GM23338 (cell line): ENCODE measurements at regions not wholly inside any gene's neighbourhood (a gene's known extent, or its start where the extent isn't known, plus 50 kb on each side); places are given as distances from the start of the nearest gene placed in this dataset.

Experiments
- ATAC-seq: fragments of 200-7000 bp; cut with Tn5 transposase; 3 replicates; pipeline ENCODE4 v1.9.1; 2020
- DNase-seq: peaks from one replicate; pipeline ENCODE4 v3.0.0-alpha.2; 2015; ENCODE audit warnings: low spot score
- H2AFZ ChIP-seq: fragments of 200-600 bp; sonication (generic); 2 replicates; pipeline ENCODE4 v1.8.0; 2016; ENCODE audit warnings: antibody characterized with exemption, mild to moderate bottlenecking, moderate library complexity
- H3F3A ChIP-seq: fragments of 200-600 bp; sonication (generic); replicated peaks from 2 replicates; pipeline ENCODE4 v1.8.0; 2017; ENCODE audit warnings: antibody characterized with exemption, mixed run types, low read depth
- H3K27ac ChIP-seq: fragments of 200-600 bp; sonication (generic); 2 replicates; pipeline ENCODE4 v1.6.1; 2016; ENCODE audit warnings: low read depth
- H3K27me3 ChIP-seq: fragments of 200-600 bp; sonication (generic); 2 replicates; pipeline ENCODE4 v1.8.0; 2016; ENCODE audit warnings: mild to moderate bottlenecking, mixed run types, moderate library complexity; ENCODE audit not compliant: insufficient read depth
- H3K36me3 ChIP-seq: fragments of 200-600 bp; sonication (generic); 2 replicates; pipeline ENCODE4 v1.8.0; 2016; ENCODE audit warnings: mild to moderate bottlenecking; ENCODE audit not compliant: insufficient read depth
- H3K4me1 ChIP-seq: fragments of 200-600 bp; sonication (generic); 2 replicates; pipeline ENCODE4 v1.8.0; 2016; ENCODE audit warnings: mild to moderate bottlenecking, moderate library complexity; ENCODE audit not compliant: insufficient read depth
- H3K4me2 ChIP-seq: fragments of 200-600 bp; sonication (generic); 2 replicates; pipeline ENCODE4 v1.7.1; 2017; ENCODE audit warnings: mixed run types
- H3K4me3 ChIP-seq: fragments of 200-600 bp; sonication (generic); 2 replicates; pipeline ENCODE4 v1.6.1; 2016; ENCODE audit warnings: mixed run types
- H3K79me2 ChIP-seq: fragments of 200-600 bp; sonication (generic); replicated peaks from 2 replicates; pipeline ENCODE4 v1.8.0; 2017; ENCODE audit warnings: mild to moderate bottlenecking; ENCODE audit not compliant: insufficient read depth
- H3K9me2 ChIP-seq: fragments of 200-600 bp; sonication (generic); 2 replicates; pipeline ENCODE4 v1.8.0; 2017; ENCODE audit not compliant: insufficient read depth
- H4K20me1 ChIP-seq: fragments of 200-600 bp; sonication (generic); replicated peaks from 2 replicates; pipeline ENCODE4 v1.8.0; 2017; ENCODE audit warnings: mild to moderate bottlenecking; ENCODE audit not compliant: insufficient read depth
- H3K27ac Mint-ChIP-seq: 2 replicates; pipeline ENCODE4 v1.8.0; 2020; ENCODE audit warnings: inconsistent platforms, mild to moderate bottlenecking, moderate library complexity, mixed read lengths
- H3K27me3 Mint-ChIP-seq: 3 replicates; pipeline ENCODE4 v1.8.0; 2022; ENCODE audit warnings: low read depth, mild to moderate bottlenecking, moderate library complexity, mixed read lengths, inconsistent platforms; ENCODE audit not compliant: insufficient read depth, poor library complexity
- H3K36me3 Mint-ChIP-seq: 3 replicates; pipeline ENCODE4 v1.8.0; 2021; ENCODE audit warnings: low read depth, mild to moderate bottlenecking, inconsistent platforms, moderate library complexity, mixed read lengths
- H3K4me1 Mint-ChIP-seq: 3 replicates; pipeline ENCODE4 v1.8.0; 2020; ENCODE audit warnings: mild to moderate bottlenecking, inconsistent platforms, mixed read lengths
- H3K4me3 Mint-ChIP-seq: 3 replicates; pipeline ENCODE4 v1.8.0; 2021; ENCODE audit warnings: moderate library complexity, mild to moderate bottlenecking, inconsistent platforms, mixed read lengths
- H3K9me3 Mint-ChIP-seq: 3 replicates; pipeline ENCODE4 v1.8.0; 2020; ENCODE audit warnings: moderate library complexity, mild to moderate bottlenecking, inconsistent platforms, mixed read lengths
- CREB1 ChIP-seq: fragments of 250-450 bp; sonication (Bioruptor Pico); IDR thresholded peaks from 2 replicates; pipeline ENCODE4 v1.5.0; 2020; ENCODE audit warnings: low read depth, mild to moderate bottlenecking, moderate library complexity
- EZH2 ChIP-seq: fragments of 200-600 bp; sonication (generic); IDR thresholded peaks from one replicate; pipeline ENCODE4 v1.8.0; 2017; ENCODE audit warnings: antibody characterized with exemption, mild to moderate bottlenecking, low read depth; ENCODE audit not compliant: unreplicated experiment
- EZH2phosphoT487 ChIP-seq: fragments of 200-600 bp; sonication (generic); IDR thresholded peaks from one replicate; pipeline ENCODE4 v1.8.1; 2018; ENCODE audit warnings: antibody characterized with exemption; ENCODE audit not compliant: unreplicated experiment
- JUNB ChIP-seq: IDR thresholded peaks from one replicate; pipeline ENCODE4 v1.6.1; 2016; ENCODE audit warnings: antibody characterized with exemption; ENCODE audit not compliant: unreplicated experiment
- NANOG ChIP-seq: IDR thresholded peaks from 2 replicates; pipeline ENCODE4 v1.6.1; 2016; ENCODE audit warnings: antibody characterized with exemption, borderline replicate concordance
- STAT1 ChIP-seq: IDR thresholded peaks from one replicate; pipeline ENCODE4 v1.6.1; 2016; ENCODE audit warnings: antibody characterized with exemption; ENCODE audit not compliant: unreplicated experiment
- ZNF331 ChIP-seq: fragments of 250-450 bp; sonication (Bioruptor Pico); IDR thresholded peaks from 2 replicates; pipeline ENCODE4 v1.5.0; 2020; ENCODE audit warnings: low read depth, mild to moderate bottlenecking, moderate library complexity
- TF ChIP-seq, protein P1 (sequence below): fragments of 250-450 bp; sonication (Bioruptor Pico); IDR thresholded peaks from 2 replicates; pipeline ENCODE4 v1.5.0; 2020; ENCODE audit warnings: mild to moderate bottlenecking, moderate library complexity
- TF ChIP-seq, protein P2 (sequence below), 2 experiments: fragments of 200-600 bp in 1 of 2; sonication (generic) in 1 of 2; conservative IDR thresholded peaks; 2 replicates each; pipeline versions ENCODE4 v1.5.1 to v1.6.1; 2016 to 2017; ENCODE audit warnings: antibody characterized with exemption in 2 of 2, low read depth in 2 of 2, mild to moderate bottlenecking in 2 of 2, moderate library complexity in 1 of 2

DNA sequence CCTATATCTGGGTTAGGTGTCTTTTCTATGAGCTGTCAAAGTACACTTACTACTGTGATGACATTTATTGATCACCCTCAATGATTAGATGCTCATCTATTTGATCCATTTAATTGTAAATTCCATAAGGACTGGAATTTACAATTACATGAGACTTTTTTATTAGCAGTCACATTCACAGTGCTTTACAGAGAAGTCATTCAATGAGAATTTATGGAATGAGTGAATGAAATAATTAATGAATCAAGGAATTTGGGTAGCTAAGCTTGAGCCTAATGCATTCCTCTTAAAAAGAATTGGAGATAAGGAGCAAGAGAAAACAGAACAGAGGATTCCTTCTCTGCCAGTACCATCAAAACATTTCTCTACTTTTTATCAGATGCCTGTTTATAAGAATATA lies 1437.5 kb upstream of the CDH8 start:
- Histone ChIP-seq H3K27ac (no peak overlapping the region), H4K20me1 (no peaks in the 10 kb centered on the region), H3K4me3 (no peak overlapping the region), H3F3A (no peaks in the 10 kb centered on the region), H3K9me2 (no peaks in the 10 kb centered on the region), H3K79me2 (no peaks in the 10 kb centered on the region), H3K4me1 (no peaks in the 10 kb centered on the region), H3K36me3 (no peaks in the 10 kb centered on the region), H2AFZ (no peak overlapping the region), H3K27me3 (no peaks in the 10 kb centered on the region), H3K4me2 (no peak overlapping the region)
- TF ChIP-seq JUNB (no peak), ZNF331 (CRISPR knock-in tag) (no peak), EZH2phosphoT487 (no peak), NANOG (no peak), EZH2 (no peak), CREB1 (no peak), STAT1 (no peak)
- TF ChIP-seq, protein P1, sequence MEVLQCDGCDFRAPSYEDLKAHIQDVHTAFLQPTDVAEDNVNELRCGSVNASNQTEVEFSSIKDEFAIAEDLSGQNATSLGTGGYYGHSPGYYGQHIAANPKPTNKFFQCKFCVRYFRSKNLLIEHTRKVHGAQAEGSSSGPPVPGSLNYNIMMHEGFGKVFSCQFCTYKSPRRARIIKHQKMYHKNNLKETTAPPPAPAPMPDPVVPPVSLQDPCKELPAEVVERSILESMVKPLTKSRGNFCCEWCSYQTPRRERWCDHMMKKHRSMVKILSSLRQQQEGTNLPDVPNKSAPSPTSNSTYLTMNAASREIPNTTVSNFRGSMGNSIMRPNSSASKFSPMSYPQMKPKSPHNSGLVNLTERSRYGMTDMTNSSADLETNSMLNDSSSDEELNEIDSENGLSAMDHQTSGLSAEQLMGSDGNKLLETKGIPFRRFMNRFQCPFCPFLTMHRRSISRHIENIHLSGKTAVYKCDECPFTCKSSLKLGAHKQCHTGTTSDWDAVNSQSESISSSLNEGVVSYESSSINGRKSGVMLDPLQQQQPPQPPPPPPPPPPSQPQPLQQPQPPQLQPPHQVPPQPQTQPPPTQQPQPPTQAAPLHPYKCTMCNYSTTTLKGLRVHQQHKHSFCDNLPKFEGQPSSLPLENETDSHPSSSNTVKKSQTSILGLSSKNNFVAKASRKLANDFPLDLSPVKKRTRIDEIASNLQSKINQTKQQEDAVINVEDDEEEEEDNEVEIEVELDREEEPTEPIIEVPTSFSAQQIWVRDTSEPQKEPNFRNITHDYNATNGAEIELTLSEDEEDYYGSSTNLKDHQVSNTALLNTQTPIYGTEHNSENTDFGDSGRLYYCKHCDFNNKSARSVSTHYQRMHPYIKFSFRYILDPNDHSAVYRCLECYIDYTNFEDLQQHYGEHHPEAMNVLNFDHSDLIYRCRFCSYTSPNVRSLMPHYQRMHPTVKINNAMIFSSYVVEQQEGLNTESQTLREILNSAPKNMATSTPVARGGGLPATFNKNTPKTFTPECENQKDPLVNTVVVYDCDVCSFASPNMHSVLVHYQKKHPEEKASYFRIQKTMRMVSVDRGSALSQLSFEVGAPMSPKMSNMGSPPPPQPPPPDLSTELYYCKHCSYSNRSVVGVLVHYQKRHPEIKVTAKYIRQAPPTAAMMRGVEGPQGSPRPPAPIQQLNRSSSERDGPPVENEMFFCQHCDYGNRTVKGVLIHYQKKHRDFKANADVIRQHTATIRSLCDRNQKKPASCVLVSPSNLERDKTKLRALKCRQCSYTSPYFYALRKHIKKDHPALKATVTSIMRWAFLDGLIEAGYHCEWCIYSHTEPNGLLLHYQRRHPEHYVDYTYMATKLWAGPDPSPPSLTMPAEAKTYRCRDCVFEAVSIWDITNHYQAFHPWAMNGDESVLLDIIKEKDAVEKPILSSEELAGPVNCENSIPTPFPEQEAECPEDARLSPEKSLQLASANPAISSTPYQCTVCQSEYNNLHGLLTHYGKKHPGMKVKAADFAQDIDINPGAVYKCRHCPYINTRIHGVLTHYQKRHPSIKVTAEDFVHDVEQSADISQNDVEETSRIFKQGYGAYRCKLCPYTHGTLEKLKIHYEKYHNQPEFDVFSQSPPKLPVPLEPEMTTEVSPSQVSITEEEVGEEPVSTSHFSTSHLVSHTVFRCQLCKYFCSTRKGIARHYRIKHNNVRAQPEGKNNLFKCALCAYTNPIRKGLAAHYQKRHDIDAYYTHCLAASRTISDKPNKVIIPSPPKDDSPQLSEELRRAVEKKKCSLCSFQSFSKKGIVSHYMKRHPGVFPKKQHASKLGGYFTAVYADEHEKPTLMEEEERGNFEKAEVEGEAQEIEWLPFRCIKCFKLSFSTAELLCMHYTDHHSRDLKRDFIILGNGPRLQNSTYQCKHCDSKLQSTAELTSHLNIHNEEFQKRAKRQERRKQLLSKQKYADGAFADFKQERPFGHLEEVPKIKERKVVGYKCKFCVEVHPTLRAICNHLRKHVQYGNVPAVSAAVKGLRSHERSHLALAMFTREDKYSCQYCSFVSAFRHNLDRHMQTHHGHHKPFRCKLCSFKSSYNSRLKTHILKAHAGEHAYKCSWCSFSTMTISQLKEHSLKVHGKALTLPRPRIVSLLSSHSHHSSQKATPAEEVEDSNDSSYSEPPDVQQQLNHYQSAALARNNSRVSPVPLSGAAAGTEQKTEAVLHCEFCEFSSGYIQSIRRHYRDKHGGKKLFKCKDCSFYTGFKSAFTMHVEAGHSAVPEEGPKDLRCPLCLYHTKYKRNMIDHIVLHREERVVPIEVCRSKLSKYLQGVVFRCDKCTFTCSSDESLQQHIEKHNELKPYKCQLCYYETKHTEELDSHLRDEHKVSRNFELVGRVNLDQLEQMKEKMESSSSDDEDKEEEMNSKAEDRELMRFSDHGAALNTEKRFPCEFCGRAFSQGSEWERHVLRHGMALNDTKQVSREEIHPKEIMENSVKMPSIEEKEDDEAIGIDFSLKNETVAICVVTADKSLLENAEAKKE (CRISPR knock-in tag): no peak
- Mint-ChIP-seq H3K27ac (no peak overlapping the region), H3K4me3 (no peak overlapping the region), H3K4me1 (no peaks in the 10 kb centered on the region), H3K9me3 (no peaks in the 10 kb centered on the region), H3K36me3 (no peaks in the 10 kb centered on the region), H3K27me3 (no peaks in the 10 kb centered on the region)
- ATAC-seq (no peak), DNase-seq (no peak)

DNA sequence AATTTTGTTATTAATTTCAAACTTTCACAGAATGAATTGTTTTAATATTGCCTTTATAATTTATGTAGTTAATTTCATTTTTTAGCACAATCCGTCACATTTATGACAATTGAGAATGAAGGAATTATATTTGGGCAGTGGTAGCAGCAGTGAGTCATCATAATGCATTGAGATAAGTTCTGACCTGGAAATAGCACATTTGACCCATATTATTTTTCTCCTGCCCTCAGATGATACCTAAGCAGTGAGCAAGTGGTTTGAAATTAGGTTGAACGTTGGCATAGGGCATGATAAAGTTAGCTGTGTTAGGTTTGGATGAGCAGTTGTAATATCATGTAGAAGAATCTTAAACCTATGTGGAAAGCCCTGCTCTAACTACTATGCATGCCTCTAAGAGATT lies 1431.3 kb upstream of the CDH8 start:
- Histone ChIP-seq H3K9me2 (no peaks in the 10 kb centered on the region), H4K20me1 (no peaks in the 10 kb centered on the region), H3K4me2 (no peak overlapping the region), H2AFZ (no peak overlapping the region), H3K79me2 (no peaks in the 10 kb centered on the region), H3K4me3 (no peak overlapping the region), H3K4me1 (no peaks in the 10 kb centered on the region), H3K36me3 (no peaks in the 10 kb centered on the region), H3K27me3 (no peaks in the 10 kb centered on the region), H3K27ac (no peak overlapping the region), H3F3A (no peaks in the 10 kb centered on the region)
- Mint-ChIP-seq H3K4me3 (no peak overlapping the region), H3K27ac (no peak overlapping the region), H3K27me3 (no peaks in the 10 kb centered on the region), H3K9me3 (no peaks in the 10 kb centered on the region), H3K4me1 (no peaks in the 10 kb centered on the region), H3K36me3 (no peaks in the 10 kb centered on the region)
- DNase-seq (no peak), ATAC-seq (no peak)
- TF ChIP-seq, protein P2, sequence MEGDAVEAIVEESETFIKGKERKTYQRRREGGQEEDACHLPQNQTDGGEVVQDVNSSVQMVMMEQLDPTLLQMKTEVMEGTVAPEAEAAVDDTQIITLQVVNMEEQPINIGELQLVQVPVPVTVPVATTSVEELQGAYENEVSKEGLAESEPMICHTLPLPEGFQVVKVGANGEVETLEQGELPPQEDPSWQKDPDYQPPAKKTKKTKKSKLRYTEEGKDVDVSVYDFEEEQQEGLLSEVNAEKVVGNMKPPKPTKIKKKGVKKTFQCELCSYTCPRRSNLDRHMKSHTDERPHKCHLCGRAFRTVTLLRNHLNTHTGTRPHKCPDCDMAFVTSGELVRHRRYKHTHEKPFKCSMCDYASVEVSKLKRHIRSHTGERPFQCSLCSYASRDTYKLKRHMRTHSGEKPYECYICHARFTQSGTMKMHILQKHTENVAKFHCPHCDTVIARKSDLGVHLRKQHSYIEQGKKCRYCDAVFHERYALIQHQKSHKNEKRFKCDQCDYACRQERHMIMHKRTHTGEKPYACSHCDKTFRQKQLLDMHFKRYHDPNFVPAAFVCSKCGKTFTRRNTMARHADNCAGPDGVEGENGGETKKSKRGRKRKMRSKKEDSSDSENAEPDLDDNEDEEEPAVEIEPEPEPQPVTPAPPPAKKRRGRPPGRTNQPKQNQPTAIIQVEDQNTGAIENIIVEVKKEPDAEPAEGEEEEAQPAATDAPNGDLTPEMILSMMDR (conservative IDR thresholded peaks at IDR 0.05; ENCODE audit: low read depth in 2 of 2): no peak
- no peak for TF ChIP-seq JUNB
- no peak for TF ChIP-seq EZH2phosphoT487
